BJ (cell line): ENCODE measurements at regions not wholly inside any gene's neighbourhood (a gene's known extent, or its start where the extent isn't known, plus 50 kb on each side); places are given as distances from the start of the nearest gene placed in this dataset.
"Not testable (repeated sequence)": the region's sequence is repeated elsewhere in the genome, so short reads cannot be mapped to it uniquely, and the experiment has no call there.

Source experiments
- CTCF ChIA-PET: fragments of 350-600 bp; formaldehyde crosslinking; extraction: SDS; loops from one replicate; lab custom pipeline; 2021; ENCODE audit warnings: antibody characterized with exemption, inconsistent platforms; lab: Yijun Ruan, JAX
- POLR2A ChIA-PET: fragments of 300-600 bp; sonication (Branson Sonifier 250); formaldehyde crosslinking; extraction: SDS; loops from one replicate; lab custom pipeline; 2021; ENCODE audit warnings: antibody characterized with exemption; lab: Charles Lee
- DNase-seq: peaks from one replicate; pipeline ENCODE4 v3.0.0-alpha.2; 2011; ENCODE audit warnings: low read depth
- H3K27me3 ChIP-seq: 2 replicates; pipeline ENCODE4 v1.6.0; 2011; ENCODE audit warnings: low read length; ENCODE audit not compliant: control insufficient read depth, insufficient read depth
- H3K36me3 ChIP-seq: 2 replicates; pipeline ENCODE4 v1.5.1; 2011; ENCODE audit warnings: low read length; ENCODE audit not compliant: control insufficient read depth, insufficient read depth
- H3K4me3 ChIP-seq: 2 replicates; pipeline ENCODE4 v1.5.1; 2011; ENCODE audit warnings: low read depth, mild to moderate bottlenecking, control low read depth, low read length
- TF ChIP-seq, protein P1 (sequence below): IDR thresholded peaks from 2 replicates; pipeline ENCODE4 v1.5.1; 2011; ENCODE audit warnings: low read depth, mild to moderate bottlenecking, control low read depth, inconsistent platforms, low read length, moderate library complexity; ENCODE audit not compliant: insufficient read depth

- H3K36me3 ChIP-seq, result no peaks in the 10 kb centered on the region
- DNase-seq, result no peak
- CTCF ChIA-PET, result no interaction called here
- TF ChIP-seq, protein P1, sequence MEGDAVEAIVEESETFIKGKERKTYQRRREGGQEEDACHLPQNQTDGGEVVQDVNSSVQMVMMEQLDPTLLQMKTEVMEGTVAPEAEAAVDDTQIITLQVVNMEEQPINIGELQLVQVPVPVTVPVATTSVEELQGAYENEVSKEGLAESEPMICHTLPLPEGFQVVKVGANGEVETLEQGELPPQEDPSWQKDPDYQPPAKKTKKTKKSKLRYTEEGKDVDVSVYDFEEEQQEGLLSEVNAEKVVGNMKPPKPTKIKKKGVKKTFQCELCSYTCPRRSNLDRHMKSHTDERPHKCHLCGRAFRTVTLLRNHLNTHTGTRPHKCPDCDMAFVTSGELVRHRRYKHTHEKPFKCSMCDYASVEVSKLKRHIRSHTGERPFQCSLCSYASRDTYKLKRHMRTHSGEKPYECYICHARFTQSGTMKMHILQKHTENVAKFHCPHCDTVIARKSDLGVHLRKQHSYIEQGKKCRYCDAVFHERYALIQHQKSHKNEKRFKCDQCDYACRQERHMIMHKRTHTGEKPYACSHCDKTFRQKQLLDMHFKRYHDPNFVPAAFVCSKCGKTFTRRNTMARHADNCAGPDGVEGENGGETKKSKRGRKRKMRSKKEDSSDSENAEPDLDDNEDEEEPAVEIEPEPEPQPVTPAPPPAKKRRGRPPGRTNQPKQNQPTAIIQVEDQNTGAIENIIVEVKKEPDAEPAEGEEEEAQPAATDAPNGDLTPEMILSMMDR, result no peak
- H3K4me3 ChIP-seq, result no peak overlapping the region
- POLR2A ChIA-PET, result no interaction called here
- no peaks in the 10 kb centered on the region for H3K27me3 ChIP-seq
Measured at GRCh38 chr4:84218031-84218430, 281.1 kb downstream of the NKX6-1 start.

- TF ChIP-seq, protein P1, result no peak
- Histone ChIP-seq H3K4me3 (no peak overlapping the region), H3K27me3 (no peaks in the 10 kb centered on the region), H3K36me3 (no peaks in the 10 kb centered on the region)
- CTCF ChIA-PET, result interaction anchor here (1.0 kb wide), 1 partner anchor 17 kb away, joined by 3 read pairs; no protein-coding TSS in a partner anchor
- POLR2A ChIA-PET, result no interaction called here
- DNase-seq, result no peak
Measured at GRCh38 chr4:84215217-84215616, 283.9 kb downstream of the NKX6-1 start.

GRCh38 chr4:84206226-84206625 lies 292.9 kb downstream of the NKX6-1 start:
- DNase-seq, CTCF ChIA-PET, H3K4me3 ChIP-seq, POLR2A ChIA-PET, H3K27me3 ChIP-seq, H3K36me3 ChIP-seq: not testable (repeated sequence)

DNA sequence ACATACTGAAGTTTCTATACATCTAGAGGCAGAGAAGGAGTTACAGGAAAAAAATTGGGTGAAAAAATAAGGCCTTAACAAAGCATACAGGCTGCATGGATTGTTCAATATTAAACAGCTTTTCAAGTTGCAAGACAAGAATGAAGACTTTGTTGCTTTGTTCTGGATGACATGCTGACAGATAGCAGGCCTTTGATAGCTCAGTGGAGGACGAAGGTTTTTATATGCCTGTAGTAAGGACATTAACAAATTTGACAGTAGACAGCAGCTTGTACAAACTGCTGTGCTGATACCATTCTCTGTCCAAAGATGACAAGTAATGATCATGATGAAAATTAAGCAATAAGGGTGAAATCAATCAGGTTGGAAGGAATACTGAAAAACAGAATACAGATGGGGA lies 309.9 kb downstream of the NKX6-1 start:
- ChIA-PET CTCF (no interaction called here), POLR2A (no interaction called here)
- TF ChIP-seq, protein P1, result no peak
- DNase-seq, result no peak
- no peak overlapping the region for H3K4me3 ChIP-seq
- no peaks in the 10 kb centered on the region for H3K36me3 ChIP-seq
- no peaks in the 10 kb centered on the region for H3K27me3 ChIP-seq

- ChIA-PET CTCF (no interaction called here), POLR2A (no interaction called here)
- Histone ChIP-seq H3K36me3 (no peaks in the 10 kb centered on the region), H3K4me3 (no peak overlapping the region), H3K27me3 (no peaks in the 10 kb centered on the region)
- DNase-seq, result no peak
- TF ChIP-seq, protein P1, result no peak
Measured at GRCh38 chr4:84179409-84179808, 319.7 kb downstream of the NKX6-1 start.

GRCh38 chr4:84177831-84178542 lies 321.1 kb downstream of the NKX6-1 start:
- TF ChIP-seq, protein P1, result no peak
- Histone ChIP-seq H3K4me3 (no peak overlapping the region), H3K27me3 (no peaks in the 10 kb centered on the region), H3K36me3 (no peaks in the 10 kb centered on the region)
- POLR2A ChIA-PET, result interaction anchor here (0.6 kb wide), 1 partner anchor 11 kb away, joined by 4 read pairs; no protein-coding TSS in a partner anchor
- no peak for DNase-seq
- CTCF ChIA-PET, result no interaction called here
